ENCODE measurements at regions not wholly inside any gene's neighbourhood (a gene's known extent, or its start where the extent isn't known, plus 50 kb on each side); places are given as distances from the start of the nearest gene placed in this dataset.

DNA sequence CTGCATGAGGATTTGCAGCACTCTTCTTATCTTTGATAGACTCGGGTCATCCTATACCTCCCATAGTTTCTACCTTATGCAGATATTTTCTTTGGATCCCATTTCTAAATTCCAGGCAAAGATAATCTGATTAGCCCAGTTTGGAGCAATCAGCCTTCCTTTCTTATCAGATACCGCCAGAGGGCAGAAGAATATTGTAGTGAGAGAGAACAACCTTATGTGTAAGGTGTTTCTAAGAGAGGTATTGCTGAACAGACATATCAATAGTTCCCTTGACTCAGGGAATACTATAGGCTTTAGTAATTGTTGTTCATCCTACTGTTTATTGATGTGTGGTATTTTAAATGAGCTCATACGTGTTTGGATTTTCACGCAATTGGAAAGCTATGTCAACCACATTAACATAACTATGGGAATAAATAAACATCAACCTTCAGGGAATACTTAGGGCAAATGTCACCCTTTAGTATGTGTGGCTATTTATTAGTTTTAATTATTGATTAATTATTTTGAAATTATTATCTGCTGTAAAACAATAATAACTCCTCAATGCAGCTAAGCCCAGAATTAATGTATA is 1435.2 kb upstream of the CDH9 start:
- Histone ChIP-seq H3K27ac (ENCODE audit: low read depth, low read length) (no peak overlapping the region), H3K4me1 (ENCODE audit: control insufficient read depth in 3 of 3, insufficient read depth in 3 of 3, low read length in 3 of 3) (no peaks in the 10 kb centered on the region), H3K9ac (ENCODE audit: low read depth in 1 of 3, low read length in 3 of 3) (no peak overlapping the region), H3K9me3 (ENCODE audit: control insufficient read depth in 3 of 3, low read length in 3 of 3) (no peaks in the 10 kb centered on the region), H3K36me3 (ENCODE audit: control insufficient read depth in 3 of 3, insufficient read depth in 3 of 3, low read length in 3 of 3) (no peaks in the 10 kb centered on the region), H3K27me3 (ENCODE audit: control insufficient read depth in 3 of 3, insufficient read depth in 3 of 3, low read length in 3 of 3) (no peaks in the 10 kb centered on the region), H3K4me3 (ENCODE audit: low read length in 3 of 3) (no peak overlapping the region)

DNA sequence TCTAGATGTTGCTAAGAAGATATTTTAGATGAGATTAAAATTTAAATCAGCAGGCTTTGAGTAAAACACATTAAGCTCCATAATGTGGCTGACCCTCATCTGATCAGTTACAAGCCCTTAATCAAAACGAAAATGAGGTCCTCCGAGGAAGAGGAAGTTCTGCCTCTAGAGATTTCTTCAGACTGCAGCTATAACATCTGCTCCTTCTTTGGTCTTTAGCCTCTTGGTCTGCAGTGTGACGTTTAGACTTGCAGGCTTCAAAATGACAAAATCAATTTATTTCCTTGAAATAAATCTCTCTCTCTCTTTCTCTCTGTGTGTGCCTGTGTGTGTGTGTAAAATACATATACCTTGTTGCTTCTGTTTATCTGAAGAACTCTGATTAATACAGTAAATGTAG is 1429.8 kb upstream of the CDH9 start:
- Histone ChIP-seq H3K27me3 (ENCODE audit: control insufficient read depth in 3 of 3, insufficient read depth in 3 of 3, low read length in 3 of 3) (no peaks in the 10 kb centered on the region), H3K4me3 (ENCODE audit: low read length in 3 of 3) (no peak overlapping the region), H3K4me1 (ENCODE audit: control insufficient read depth in 3 of 3, insufficient read depth in 3 of 3, low read length in 3 of 3) (no peaks in the 10 kb centered on the region), H3K36me3 (ENCODE audit: control insufficient read depth in 3 of 3, insufficient read depth in 3 of 3, low read length in 3 of 3) (no peaks in the 10 kb centered on the region), H3K27ac (ENCODE audit: low read depth, low read length) (no peak overlapping the region), H3K9ac (ENCODE audit: low read depth in 1 of 3, low read length in 3 of 3) (no peak overlapping the region), H3K9me3 (ENCODE audit: control insufficient read depth in 3 of 3, low read length in 3 of 3) (no peaks in the 10 kb centered on the region)

DNA sequence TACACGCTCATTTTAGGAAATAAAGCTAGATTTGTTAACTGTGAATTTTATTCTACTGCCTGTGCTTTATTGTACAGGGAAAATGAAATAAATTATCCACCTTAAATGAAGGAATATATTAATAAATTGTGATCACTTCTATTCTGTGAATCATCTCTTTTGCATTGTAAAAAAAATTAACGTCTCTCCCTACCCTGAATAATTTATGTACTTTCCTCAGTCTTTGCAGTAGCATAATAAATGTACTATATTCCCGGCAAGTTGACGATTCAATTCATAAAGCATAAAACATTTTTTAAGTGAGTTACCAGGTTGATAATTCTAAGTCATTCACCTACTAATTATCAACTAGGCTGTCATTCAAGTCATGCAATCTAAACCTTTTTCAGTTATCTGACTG is 1425.3 kb upstream of the CDH9 start:
- H3K27me3 ChIP-seq (ENCODE audit: control insufficient read depth in 3 of 3, insufficient read depth in 3 of 3, low read length in 3 of 3) = no peaks in the 10 kb centered on the region
- H3K9ac ChIP-seq (ENCODE audit: low read depth in 1 of 3, low read length in 3 of 3) = no peak overlapping the region
- H3K27ac ChIP-seq (ENCODE audit: low read depth, low read length) = no peak overlapping the region
- H3K4me3 ChIP-seq (ENCODE audit: low read length in 3 of 3) = no peak overlapping the region
- no peaks in the 10 kb centered on the region for H3K9me3 ChIP-seq (ENCODE audit: control insufficient read depth in 3 of 3, low read length in 3 of 3)
- H3K36me3 ChIP-seq (ENCODE audit: control insufficient read depth in 3 of 3, insufficient read depth in 3 of 3, low read length in 3 of 3) = no peaks in the 10 kb centered on the region
- H3K4me1 ChIP-seq (ENCODE audit: control insufficient read depth in 3 of 3, insufficient read depth in 3 of 3, low read length in 3 of 3) = no peaks in the 10 kb centered on the region

DNA sequence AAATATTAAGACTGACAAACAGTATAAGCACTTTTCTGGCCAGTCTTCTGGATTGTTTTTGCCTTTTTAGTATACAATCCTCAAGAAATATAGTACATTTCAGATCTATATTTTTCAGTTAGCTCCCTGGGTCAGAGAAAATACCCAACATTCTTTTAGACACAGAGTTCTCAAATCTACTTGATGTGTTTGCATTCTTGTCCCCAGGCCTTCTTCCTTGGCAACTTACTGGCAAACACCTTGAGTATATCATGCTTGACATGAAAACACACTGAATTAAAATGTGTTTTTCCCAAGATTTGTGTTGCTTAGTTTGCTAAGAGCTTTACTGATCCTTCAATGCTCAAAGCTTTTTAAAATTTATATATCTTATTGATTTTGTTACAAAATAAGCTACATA is 1413.1 kb upstream of the CDH9 start:
- Histone ChIP-seq H3K27me3 (ENCODE audit: control insufficient read depth in 3 of 3, insufficient read depth in 3 of 3, low read length in 3 of 3) (no peaks in the 10 kb centered on the region), H3K27ac (ENCODE audit: low read depth, low read length) (no peak overlapping the region), H3K36me3 (ENCODE audit: control insufficient read depth in 3 of 3, insufficient read depth in 3 of 3, low read length in 3 of 3) (no peaks in the 10 kb centered on the region), H3K9ac (ENCODE audit: low read depth in 1 of 3, low read length in 3 of 3) (no peak overlapping the region), H3K4me1 (ENCODE audit: control insufficient read depth in 3 of 3, insufficient read depth in 3 of 3, low read length in 3 of 3) (no peaks in the 10 kb centered on the region), H3K4me3 (ENCODE audit: low read length in 3 of 3) (no peak overlapping the region), H3K9me3 (ENCODE audit: control insufficient read depth in 3 of 3, low read length in 3 of 3) (peaks cover 0 to 4% (median 3%) of the 10 kb centered on the region in 3 donors)

DNA sequence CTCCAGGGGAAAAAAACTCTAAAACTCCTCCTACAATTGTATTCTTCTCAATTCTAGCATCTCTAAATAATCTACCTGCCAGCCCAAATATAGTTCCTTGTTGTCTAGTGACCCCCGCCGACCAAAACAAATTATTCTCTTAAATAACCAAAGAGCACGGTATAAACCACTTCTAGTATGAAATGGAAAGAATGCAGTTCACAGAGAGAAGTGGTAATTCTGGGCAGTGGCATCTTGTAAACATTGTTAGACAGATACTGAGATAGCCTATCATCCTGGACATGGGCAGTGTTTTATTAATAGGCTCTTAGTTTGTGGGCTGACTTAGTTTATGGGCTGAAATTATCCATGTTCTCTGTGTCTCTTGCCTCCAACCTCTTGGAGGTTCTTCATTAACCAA is 1412.6 kb upstream of the CDH9 start:
- H3K9ac ChIP-seq (ENCODE audit: low read depth in 1 of 3, low read length in 3 of 3) = no peak overlapping the region
- no peaks in the 10 kb centered on the region for H3K4me1 ChIP-seq (ENCODE audit: control insufficient read depth in 3 of 3, insufficient read depth in 3 of 3, low read length in 3 of 3)
- peaks cover 0 to 6% (median 3%) of the 10 kb centered on the region in 3 donors for H3K9me3 ChIP-seq (ENCODE audit: control insufficient read depth in 3 of 3, low read length in 3 of 3)
- H3K27me3 ChIP-seq (ENCODE audit: control insufficient read depth in 3 of 3, insufficient read depth in 3 of 3, low read length in 3 of 3) = no peaks in the 10 kb centered on the region
- H3K27ac ChIP-seq (ENCODE audit: low read depth, low read length) = no peak overlapping the region
- H3K36me3 ChIP-seq (ENCODE audit: control insufficient read depth in 3 of 3, insufficient read depth in 3 of 3, low read length in 3 of 3) = no peaks in the 10 kb centered on the region
- no peak overlapping the region for H3K4me3 ChIP-seq (ENCODE audit: low read length in 3 of 3)

DNA sequence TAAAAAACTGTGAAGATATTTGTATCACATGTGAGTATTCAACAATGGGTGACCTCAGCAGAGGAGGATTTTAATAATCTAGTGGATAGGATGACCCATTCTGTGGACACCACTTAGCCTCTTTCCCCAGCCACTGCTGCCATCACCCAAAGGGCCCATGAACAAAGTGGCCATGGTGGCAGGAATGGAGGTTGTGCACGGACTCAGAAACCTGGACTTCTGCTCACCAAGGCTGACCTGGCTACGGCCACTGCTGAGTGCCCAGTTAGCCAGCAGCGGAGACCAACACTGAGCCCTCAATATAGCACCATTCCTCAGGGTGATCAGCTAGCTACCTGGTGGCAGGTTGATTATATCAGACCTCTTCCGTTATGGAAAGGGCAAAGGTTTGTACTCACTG is 1410.4 kb upstream of the CDH9 start:
- Histone ChIP-seq H3K9me3 (ENCODE audit: control insufficient read depth in 3 of 3, low read length in 3 of 3) (peaks cover 0 to 7% (median 3%) of the 10 kb centered on the region in 3 donors), H3K4me3 (ENCODE audit: low read length in 3 of 3) (no peak overlapping the region), H3K36me3 (ENCODE audit: control insufficient read depth in 3 of 3, insufficient read depth in 3 of 3, low read length in 3 of 3) (no peaks in the 10 kb centered on the region), H3K4me1 (ENCODE audit: control insufficient read depth in 3 of 3, insufficient read depth in 3 of 3, low read length in 3 of 3) (no peaks in the 10 kb centered on the region), H3K27me3 (ENCODE audit: control insufficient read depth in 3 of 3, insufficient read depth in 3 of 3, low read length in 3 of 3) (no peaks in the 10 kb centered on the region), H3K9ac (ENCODE audit: low read depth in 1 of 3, low read length in 3 of 3) (no peak overlapping the region), H3K27ac (ENCODE audit: low read depth, low read length) (no peak overlapping the region)

DNA sequence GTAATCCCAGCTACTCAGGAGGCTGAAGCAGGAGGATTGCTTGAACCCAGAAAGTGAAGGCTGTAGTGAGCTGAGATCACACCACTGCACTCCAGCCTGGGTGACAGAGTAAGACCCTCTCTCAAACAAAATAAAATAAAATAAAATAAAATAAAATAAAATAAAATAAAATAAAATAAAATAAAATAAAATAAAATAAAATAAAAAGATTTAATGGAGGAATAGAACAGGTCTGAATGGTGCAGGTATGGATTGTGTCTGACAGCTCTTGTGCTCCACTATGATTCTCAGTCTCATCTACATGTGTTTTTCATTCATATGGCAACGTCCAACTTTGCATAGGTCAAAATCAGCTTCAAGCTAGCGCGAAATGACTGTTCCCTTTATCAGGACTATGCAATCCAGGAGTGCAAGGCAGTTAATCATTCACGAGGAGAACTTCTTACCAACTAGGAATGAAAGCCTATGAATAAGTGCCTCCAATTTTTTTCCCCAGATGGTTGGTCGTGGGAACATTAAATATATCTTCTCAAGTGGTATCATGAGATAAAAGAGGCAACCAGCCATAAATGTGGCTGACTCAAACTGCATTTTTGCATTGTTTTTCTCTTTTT is 1392.3 kb upstream of the CDH9 start:
- no peaks in the 10 kb centered on the region for H3K36me3 ChIP-seq (ENCODE audit: control insufficient read depth in 3 of 3, insufficient read depth in 3 of 3, low read length in 3 of 3)
- no peak overlapping the region for H3K9ac ChIP-seq (ENCODE audit: low read depth in 1 of 3, low read length in 3 of 3)
- H3K27me3 ChIP-seq (ENCODE audit: control insufficient read depth in 3 of 3, insufficient read depth in 3 of 3, low read length in 3 of 3) = no peaks in the 10 kb centered on the region
- H3K4me3 ChIP-seq (ENCODE audit: low read length in 3 of 3) = no peak overlapping the region
- H3K9me3 ChIP-seq (ENCODE audit: control insufficient read depth in 3 of 3, low read length in 3 of 3) = peaks cover 0 to 2% (median 0%) of the 10 kb centered on the region in 3 donors
- no peaks in the 10 kb centered on the region for H3K4me1 ChIP-seq (ENCODE audit: control insufficient read depth in 3 of 3, insufficient read depth in 3 of 3, low read length in 3 of 3)
- H3K27ac ChIP-seq (ENCODE audit: low read depth, low read length) = no peak overlapping the region

DNA sequence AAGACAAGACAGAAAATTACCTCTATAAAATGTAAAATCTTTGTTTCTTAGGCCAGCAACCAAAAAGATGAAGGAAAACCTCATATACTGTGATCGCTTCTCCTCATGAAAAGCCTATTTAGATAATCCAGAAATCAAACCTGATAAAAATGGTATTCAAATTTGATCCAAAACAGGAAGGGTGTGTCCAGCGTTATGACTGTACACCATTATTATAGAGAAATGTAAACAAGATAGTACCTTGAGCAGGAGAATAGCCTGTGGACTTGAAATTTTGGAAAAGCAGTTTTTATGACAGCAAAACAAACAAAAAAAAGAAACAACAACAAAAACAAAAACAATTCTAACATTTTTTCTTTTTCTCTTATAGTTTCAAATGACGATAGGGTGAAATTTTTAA is 1382.8 kb upstream of the CDH9 start:
- no peaks in the 10 kb centered on the region for H3K27me3 ChIP-seq (ENCODE audit: control insufficient read depth in 3 of 3, insufficient read depth in 3 of 3, low read length in 3 of 3)
- H3K4me3 ChIP-seq (ENCODE audit: low read length in 3 of 3) = no peak overlapping the region
- H3K9ac ChIP-seq (ENCODE audit: low read depth in 1 of 3, low read length in 3 of 3) = no peak overlapping the region
- H3K9me3 ChIP-seq (ENCODE audit: control insufficient read depth in 3 of 3, low read length in 3 of 3) = no peaks in the 10 kb centered on the region
- no peaks in the 10 kb centered on the region for H3K4me1 ChIP-seq (ENCODE audit: control insufficient read depth in 3 of 3, insufficient read depth in 3 of 3, low read length in 3 of 3)
- H3K27ac ChIP-seq (ENCODE audit: low read depth, low read length) = no peak overlapping the region
- no peaks in the 10 kb centered on the region for H3K36me3 ChIP-seq (ENCODE audit: control insufficient read depth in 3 of 3, insufficient read depth in 3 of 3, low read length in 3 of 3)

DNA sequence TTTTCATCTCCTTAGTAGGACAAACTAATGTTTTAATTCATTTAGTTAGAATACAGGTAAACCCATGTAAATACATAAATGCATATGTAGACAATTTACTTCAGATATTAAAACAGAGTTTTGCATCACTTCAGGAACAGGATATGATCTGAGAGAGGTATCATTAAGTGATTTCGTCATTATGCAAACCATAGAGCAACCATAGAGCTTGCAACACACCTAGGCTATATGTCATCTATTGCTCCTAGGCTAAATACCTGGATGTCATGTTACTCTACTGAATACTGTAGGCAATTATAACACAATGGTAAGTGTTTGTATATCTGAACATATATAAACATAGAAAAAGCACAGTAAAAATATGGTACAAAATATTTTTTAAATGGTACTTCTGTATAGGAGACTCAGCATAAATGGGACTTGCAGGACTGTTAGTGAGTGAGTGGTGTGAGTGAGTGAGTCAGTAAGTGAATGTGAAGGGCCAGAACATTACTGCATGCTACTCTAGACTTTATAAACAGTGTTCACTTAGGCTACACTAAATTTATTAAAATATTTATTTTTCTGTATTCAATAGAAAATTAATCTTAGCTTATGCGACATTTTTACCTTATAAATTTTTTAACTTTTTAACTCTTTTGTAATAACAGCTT is 1377.5 kb upstream of the CDH9 start:
- H3K4me3 ChIP-seq (ENCODE audit: low read length in 3 of 3) = no peak overlapping the region
- no peaks in the 10 kb centered on the region for H3K27me3 ChIP-seq (ENCODE audit: control insufficient read depth in 3 of 3, insufficient read depth in 3 of 3, low read length in 3 of 3)
- H3K36me3 ChIP-seq (ENCODE audit: control insufficient read depth in 3 of 3, insufficient read depth in 3 of 3, low read length in 3 of 3) = no peaks in the 10 kb centered on the region
- no peaks in the 10 kb centered on the region for H3K9me3 ChIP-seq (ENCODE audit: control insufficient read depth in 3 of 3, low read length in 3 of 3)
- no peaks in the 10 kb centered on the region for H3K4me1 ChIP-seq (ENCODE audit: control insufficient read depth in 3 of 3, insufficient read depth in 3 of 3, low read length in 3 of 3)
- no peak overlapping the region for H3K9ac ChIP-seq (ENCODE audit: low read depth in 1 of 3, low read length in 3 of 3)
- no peak overlapping the region for H3K27ac ChIP-seq (ENCODE audit: low read depth, low read length)

DNA sequence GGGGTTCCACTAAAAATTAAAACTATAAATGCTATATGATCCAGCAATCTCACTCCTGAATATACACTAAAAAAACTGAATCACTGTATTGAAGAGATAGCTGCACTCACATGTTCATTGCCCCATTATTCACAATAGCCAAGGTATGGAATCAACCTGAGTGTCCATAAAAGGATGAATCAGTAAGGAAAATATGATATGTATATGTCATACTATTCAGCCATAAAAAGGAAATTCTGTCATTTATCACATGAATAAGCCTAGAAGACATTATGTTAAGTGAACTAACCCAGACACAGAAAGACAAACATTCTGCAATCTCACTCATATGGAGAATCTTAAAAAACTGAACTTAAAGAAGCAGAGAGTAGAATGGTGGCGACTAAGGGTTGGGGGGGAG is 1376.2 kb upstream of the CDH9 start:
- H3K27me3 ChIP-seq (ENCODE audit: control insufficient read depth in 3 of 3, insufficient read depth in 3 of 3, low read length in 3 of 3) = no peaks in the 10 kb centered on the region

More for the DNA sequence above, 1376.2 kb upstream of the CDH9 start:
- Histone ChIP-seq H3K27ac (ENCODE audit: low read depth, low read length) (no peak overlapping the region), H3K9ac (ENCODE audit: low read depth in 1 of 3, low read length in 3 of 3) (no peak overlapping the region), H3K4me1 (ENCODE audit: control insufficient read depth in 3 of 3, insufficient read depth in 3 of 3, low read length in 3 of 3) (no peaks in the 10 kb centered on the region), H3K9me3 (ENCODE audit: control insufficient read depth in 3 of 3, low read length in 3 of 3) (no peaks in the 10 kb centered on the region), H3K36me3 (ENCODE audit: control insufficient read depth in 3 of 3, insufficient read depth in 3 of 3, low read length in 3 of 3) (no peaks in the 10 kb centered on the region), H3K4me3 (ENCODE audit: low read length in 3 of 3) (no peak overlapping the region)

All from skeletal muscle tissue (tissue), 3 donors.